Ovary (tissue), 3 donors: ENCODE measurements at regions not wholly inside any gene's neighbourhood (a gene's known extent, or its start where the extent isn't known, plus 50 kb on each side); places are given as distances from the start of the nearest gene placed in this dataset.
"Not testable (repeated sequence)": the region's sequence is repeated elsewhere in the genome, so short reads cannot be mapped to it uniquely, and the experiment has no call there.

Experiments used
- EP300 ChIP-seq: sonication (generic); formaldehyde crosslinking; IDR thresholded peaks from one replicate; pipeline ENCODE4 v1.6.1; 2017; ENCODE audit warnings: antibody characterized with exemption
- POLR2A ChIP-seq: fragments of 450-650 bp; IDR thresholded peaks from one replicate; pipeline ENCODE4 v1.6.1; 2017; ENCODE audit warnings: antibody characterized with exemption, mild to moderate bottlenecking, moderate library complexity
- TF ChIP-seq, protein P1 (sequence below), 3 donors: fragments of 450-650 bp in 2 of 3; fragments of 200-600 bp in 1 of 3; IDR thresholded peaks; one replicate each; pipeline versions ENCODE4 v1.5.1 to v1.8.0; 2016 to 2022; ENCODE audit warnings: antibody characterized with exemption in 3 of 3, mild to moderate bottlenecking in 1 of 3
- donor health status: DM: no; HTN: no; CAD: no.

DNA sequence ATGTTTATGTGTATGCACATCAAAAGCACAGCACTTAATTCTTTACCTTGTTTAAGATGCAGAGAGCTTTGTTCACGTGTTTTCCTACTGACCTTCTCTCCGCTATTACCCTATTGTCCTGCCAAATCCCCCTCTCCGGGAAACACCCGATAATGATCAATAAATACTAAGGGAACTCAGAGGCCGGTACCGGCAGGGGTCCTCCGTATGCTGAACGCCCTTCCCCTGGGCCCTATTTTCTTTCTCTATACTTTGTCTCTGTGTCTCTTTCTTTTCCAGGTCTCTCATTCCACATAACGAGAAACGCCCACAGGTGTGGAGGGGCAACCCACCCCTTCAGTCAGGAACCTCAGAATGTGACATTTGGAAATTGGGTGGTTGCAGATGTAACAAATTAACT, 160.1 kb downstream of the ADRA2C start:
- TF ChIP-seq, protein P1, sequence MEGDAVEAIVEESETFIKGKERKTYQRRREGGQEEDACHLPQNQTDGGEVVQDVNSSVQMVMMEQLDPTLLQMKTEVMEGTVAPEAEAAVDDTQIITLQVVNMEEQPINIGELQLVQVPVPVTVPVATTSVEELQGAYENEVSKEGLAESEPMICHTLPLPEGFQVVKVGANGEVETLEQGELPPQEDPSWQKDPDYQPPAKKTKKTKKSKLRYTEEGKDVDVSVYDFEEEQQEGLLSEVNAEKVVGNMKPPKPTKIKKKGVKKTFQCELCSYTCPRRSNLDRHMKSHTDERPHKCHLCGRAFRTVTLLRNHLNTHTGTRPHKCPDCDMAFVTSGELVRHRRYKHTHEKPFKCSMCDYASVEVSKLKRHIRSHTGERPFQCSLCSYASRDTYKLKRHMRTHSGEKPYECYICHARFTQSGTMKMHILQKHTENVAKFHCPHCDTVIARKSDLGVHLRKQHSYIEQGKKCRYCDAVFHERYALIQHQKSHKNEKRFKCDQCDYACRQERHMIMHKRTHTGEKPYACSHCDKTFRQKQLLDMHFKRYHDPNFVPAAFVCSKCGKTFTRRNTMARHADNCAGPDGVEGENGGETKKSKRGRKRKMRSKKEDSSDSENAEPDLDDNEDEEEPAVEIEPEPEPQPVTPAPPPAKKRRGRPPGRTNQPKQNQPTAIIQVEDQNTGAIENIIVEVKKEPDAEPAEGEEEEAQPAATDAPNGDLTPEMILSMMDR (IDR thresholded peaks at IDR 0.05) = not testable (repeated sequence)
- TF ChIP-seq EP300, POLR2A: not testable (repeated sequence)
